PC-3 (cell line): ENCODE measurements at regions not wholly inside any gene's neighbourhood (a gene's known extent, or its start where the extent isn't known, plus 50 kb on each side); places are given as distances from the start of the nearest gene placed in this dataset.

Experiments used
- EZH2 ChIP-seq: fragments of 300-600 bp; sonication (generic); IDR thresholded peaks from one replicate; pipeline ENCODE4 v1.6.1; 2017; ENCODE audit warnings: antibody characterized with exemption, mild to moderate bottlenecking, low read length; ENCODE audit not compliant: unreplicated experiment
- EZH2phosphoT487 ChIP-seq: fragments of 300-600 bp; sonication (generic); IDR thresholded peaks from 2 replicates; pipeline ENCODE4 v1.6.1; 2018; ENCODE audit warnings: mild to moderate bottlenecking, antibody characterized with exemption, low read length, borderline replicate concordance
- TF ChIP-seq, protein P1 (sequence below): fragments of 300-600 bp; sonication (generic); conservative IDR thresholded peaks from 2 replicates; pipeline ENCODE4 v1.5.1; 2017; ENCODE audit warnings: antibody characterized with exemption, low read depth, mild to moderate bottlenecking, low read length

DNA sequence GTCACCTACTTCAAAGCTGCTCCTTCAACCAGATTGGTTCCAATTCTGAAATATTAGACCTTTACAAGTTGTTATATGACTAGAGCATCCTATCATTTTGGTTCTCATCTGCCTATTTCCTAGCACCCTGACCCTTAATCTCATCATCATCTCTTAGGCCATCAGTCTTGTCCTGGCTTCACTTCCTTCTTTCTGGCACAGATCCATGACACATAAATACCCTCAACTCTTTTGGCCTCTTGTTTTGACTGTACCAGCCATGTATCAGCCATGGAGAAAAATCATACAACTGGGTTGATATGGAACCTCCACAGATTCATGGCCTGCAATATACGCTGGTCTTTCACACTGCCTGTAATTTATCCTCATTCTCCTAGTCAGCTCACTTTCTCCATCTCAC, 123.1 kb upstream of the FBXL17 start:
- TF ChIP-seq EZH2 (no peak), EZH2phosphoT487 (no peak)
- TF ChIP-seq, protein P1, sequence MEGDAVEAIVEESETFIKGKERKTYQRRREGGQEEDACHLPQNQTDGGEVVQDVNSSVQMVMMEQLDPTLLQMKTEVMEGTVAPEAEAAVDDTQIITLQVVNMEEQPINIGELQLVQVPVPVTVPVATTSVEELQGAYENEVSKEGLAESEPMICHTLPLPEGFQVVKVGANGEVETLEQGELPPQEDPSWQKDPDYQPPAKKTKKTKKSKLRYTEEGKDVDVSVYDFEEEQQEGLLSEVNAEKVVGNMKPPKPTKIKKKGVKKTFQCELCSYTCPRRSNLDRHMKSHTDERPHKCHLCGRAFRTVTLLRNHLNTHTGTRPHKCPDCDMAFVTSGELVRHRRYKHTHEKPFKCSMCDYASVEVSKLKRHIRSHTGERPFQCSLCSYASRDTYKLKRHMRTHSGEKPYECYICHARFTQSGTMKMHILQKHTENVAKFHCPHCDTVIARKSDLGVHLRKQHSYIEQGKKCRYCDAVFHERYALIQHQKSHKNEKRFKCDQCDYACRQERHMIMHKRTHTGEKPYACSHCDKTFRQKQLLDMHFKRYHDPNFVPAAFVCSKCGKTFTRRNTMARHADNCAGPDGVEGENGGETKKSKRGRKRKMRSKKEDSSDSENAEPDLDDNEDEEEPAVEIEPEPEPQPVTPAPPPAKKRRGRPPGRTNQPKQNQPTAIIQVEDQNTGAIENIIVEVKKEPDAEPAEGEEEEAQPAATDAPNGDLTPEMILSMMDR, result no peak
